ENCODE measurements at regions not wholly inside any gene's neighbourhood (a gene's known extent, or its start where the extent isn't known, plus 50 kb on each side); places are given as distances from the start of the nearest gene placed in this dataset.

- H3K4me3 ChIP-seq (replicated peaks in 1 of 2; ENCODE audit: low read depth in 2 of 2, low read length in 2 of 2), result no peak overlapping the region
- no peak for DNase-seq (ENCODE audit: low read depth in 2 of 2)
- TF ChIP-seq CTCF (IDR thresholded peaks at IDR 0.05; ENCODE audit: low read depth, low read length), result no peak
Observed at GRCh38 chr15:94033014-94033682, 198.2 kb upstream of the MCTP2 start.

GRCh38 chr15:94032571-94032970 is 198.8 kb upstream of the MCTP2 start:
- H3K4me3 ChIP-seq (replicated peaks in 1 of 2; ENCODE audit: low read depth in 2 of 2, low read length in 2 of 2), result no peak overlapping the region
- no peak for DNase-seq (ENCODE audit: low read depth in 2 of 2)
- no peak for TF ChIP-seq CTCF (IDR thresholded peaks at IDR 0.05; ENCODE audit: low read depth, low read length)

- no peak for TF ChIP-seq CTCF (IDR thresholded peaks at IDR 0.05; ENCODE audit: low read depth, low read length)
- DNase-seq (ENCODE audit: low read depth in 2 of 2), result no peak
- no peak overlapping the region for H3K4me3 ChIP-seq (replicated peaks in 1 of 2; ENCODE audit: low read depth in 2 of 2, low read length in 2 of 2)
Observed at GRCh38 chr15:94031072-94031471, 200.3 kb upstream of the MCTP2 start.

- no peak for TF ChIP-seq CTCF (IDR thresholded peaks at IDR 0.05; ENCODE audit: low read depth, low read length)
- no peak overlapping the region for H3K4me3 ChIP-seq (replicated peaks in 1 of 2; ENCODE audit: low read depth in 2 of 2, low read length in 2 of 2)
- DNase-seq (ENCODE audit: low read depth in 2 of 2), result no peak
Observed at GRCh38 chr15:94029495-94029894, 201.9 kb upstream of the MCTP2 start.

- no peak for TF ChIP-seq CTCF (IDR thresholded peaks at IDR 0.05; ENCODE audit: low read depth, low read length)
- no peak for DNase-seq (ENCODE audit: low read depth in 2 of 2)
- H3K4me3 ChIP-seq (replicated peaks in 1 of 2; ENCODE audit: low read depth in 2 of 2, low read length in 2 of 2), result no peak overlapping the region
Observed at GRCh38 chr15:94028809-94029208, 202.6 kb upstream of the MCTP2 start.

- TF ChIP-seq CTCF (IDR thresholded peaks at IDR 0.05; ENCODE audit: low read depth, low read length), result no peak
- no peak overlapping the region for H3K4me3 ChIP-seq (replicated peaks in 1 of 2; ENCODE audit: low read depth in 2 of 2, low read length in 2 of 2)
- no peak for DNase-seq (ENCODE audit: low read depth in 2 of 2)
Observed at GRCh38 chr15:94028121-94028520, 203.2 kb upstream of the MCTP2 start.

- no peak for TF ChIP-seq CTCF (IDR thresholded peaks at IDR 0.05; ENCODE audit: low read depth, low read length)
- H3K4me3 ChIP-seq (replicated peaks in 1 of 2; ENCODE audit: low read depth in 2 of 2, low read length in 2 of 2), result no peak overlapping the region
- DNase-seq (ENCODE audit: low read depth in 2 of 2), result no peak
Observed at GRCh38 chr15:94027581-94027980, 203.8 kb upstream of the MCTP2 start.

Measured in cardiac fibroblast (primary cell).